OCI-LY7 (cell line): ENCODE measurements at regions not wholly inside any gene's neighbourhood (a gene's known extent, or its start where the extent isn't known, plus 50 kb on each side); places are given as distances from the start of the nearest gene placed in this dataset.

Experiments used
- CTCF ChIP-seq: fragments of 200-600 bp; sonication (generic); conservative IDR thresholded peaks from 2 replicates; pipeline ENCODE4 v1.5.1; 2014; ENCODE audit warnings: mild to moderate bottlenecking, antibody characterized with exemption, low read length, moderate library complexity, mixed read lengths
- EZH2phosphoT487 ChIP-seq: fragments of 200-600 bp; sonication (generic); IDR thresholded peaks from 2 replicates; pipeline ENCODE4 v1.6.1; 2018; ENCODE audit warnings: low read depth, borderline replicate concordance, mild to moderate bottlenecking, mixed run types, antibody characterized with exemption, low read length, moderate library complexity, mixed read lengths

DNA sequence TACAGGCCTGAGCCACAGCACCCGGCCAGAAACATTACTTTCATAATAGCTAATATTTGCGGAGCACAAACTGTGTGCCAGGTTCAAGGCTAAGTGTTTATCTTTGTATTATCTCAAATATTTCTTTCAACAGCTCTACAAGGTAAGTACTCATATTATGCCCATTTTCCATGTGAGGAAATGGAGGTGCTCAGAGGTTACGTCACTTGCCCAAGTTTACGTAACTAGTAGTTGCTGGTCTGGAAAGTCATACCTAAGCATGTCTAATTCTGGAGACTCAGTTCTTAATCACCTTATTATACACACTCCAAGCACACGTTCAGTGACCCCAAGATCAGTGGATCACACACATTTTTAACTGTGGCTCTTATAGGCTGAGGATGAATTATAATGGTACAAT lies 177.5 kb downstream of the OXSM start:
- TF ChIP-seq EZH2phosphoT487 = no peak
- TF ChIP-seq CTCF = no peak
